Kidney epithelial cell (primary cell): ENCODE measurements at regions not wholly inside any gene's neighbourhood (a gene's known extent, or its start where the extent isn't known, plus 50 kb on each side); places are given as distances from the start of the nearest gene placed in this dataset.

ENCODE experiments used
- DNase-seq: peaks from one replicate; pipeline ENCODE4 v3.0.0-alpha.2; 2010; ENCODE audit warnings: low read depth
- H3K27me3 ChIP-seq: 2 replicates; pipeline ENCODE4 v1.6.0; 2011; ENCODE audit warnings: low read length; ENCODE audit not compliant: control insufficient read depth, insufficient read depth
- H3K36me3 ChIP-seq: 2 replicates; pipeline ENCODE4 v1.5.1; 2011; ENCODE audit warnings: low read length; ENCODE audit not compliant: control insufficient read depth, insufficient read depth
- H3K4me3 ChIP-seq: 2 replicates; pipeline ENCODE4 v1.5.1; 2011; ENCODE audit warnings: low read depth, mild to moderate bottlenecking, control low read depth, low read length
- CTCF ChIP-seq: IDR thresholded peaks from 2 replicates; pipeline ENCODE4 v1.5.1; 2011; ENCODE audit warnings: mild to moderate bottlenecking, moderate library complexity, low read length, control low read depth, inconsistent platforms; ENCODE audit not compliant: insufficient read depth, poor library complexity, severe bottlenecking

DNA sequence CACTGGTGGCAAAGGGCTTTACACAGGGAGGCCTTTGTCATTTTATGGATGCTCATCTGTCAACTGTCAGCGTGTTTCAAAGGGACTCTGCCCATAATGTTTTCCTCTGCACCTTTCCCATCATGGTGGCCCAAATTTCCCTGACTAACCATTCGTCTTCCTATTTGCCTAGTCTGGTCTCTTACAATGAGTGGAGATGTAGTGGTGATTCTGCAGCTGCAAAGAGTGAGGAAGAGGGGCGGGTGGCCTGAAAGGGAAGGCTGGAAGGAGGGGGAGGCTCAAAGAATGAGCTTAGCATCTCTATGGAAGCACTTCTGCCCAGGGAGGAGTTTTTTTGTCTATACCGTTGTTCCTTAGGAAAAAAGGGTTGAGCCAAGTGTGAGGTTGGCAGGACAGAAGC is 447.5 kb downstream of the NKX6-1 start:
- Histone ChIP-seq H3K4me3 (no peak overlapping the region), H3K36me3 (no peaks in the 10 kb centered on the region), H3K27me3 (no peaks in the 10 kb centered on the region)
- DNase-seq = no peak
- no peak for TF ChIP-seq CTCF

GRCh38 chr4:84051089-84051488 is 448.0 kb downstream of the NKX6-1 start:
- H3K36me3 ChIP-seq = no peaks in the 10 kb centered on the region

GRCh38 chr4:84050015-84050414 is 449.1 kb downstream of the NKX6-1 start:
- H3K27me3 ChIP-seq = no peaks in the 10 kb centered on the region
- no peak overlapping the region for H3K4me3 ChIP-seq
- H3K36me3 ChIP-seq = no peaks in the 10 kb centered on the region
- TF ChIP-seq CTCF = no peak
- no peak for DNase-seq

More at GRCh38 chr4:84051089-84051488, 448.0 kb downstream of the NKX6-1 start:
- no peak for TF ChIP-seq CTCF
- Histone ChIP-seq H3K27me3 (no peaks in the 10 kb centered on the region), H3K4me3 (no peak overlapping the region)
- DNase-seq = no peak

- Histone ChIP-seq H3K36me3 (no peaks in the 10 kb centered on the region), H3K4me3 (no peak overlapping the region), H3K27me3 (no peaks in the 10 kb centered on the region)
- DNase-seq = no peak
- TF ChIP-seq CTCF = no peak
Measured at GRCh38 chr4:84046551-84046950, 452.5 kb downstream of the NKX6-1 start.

DNA sequence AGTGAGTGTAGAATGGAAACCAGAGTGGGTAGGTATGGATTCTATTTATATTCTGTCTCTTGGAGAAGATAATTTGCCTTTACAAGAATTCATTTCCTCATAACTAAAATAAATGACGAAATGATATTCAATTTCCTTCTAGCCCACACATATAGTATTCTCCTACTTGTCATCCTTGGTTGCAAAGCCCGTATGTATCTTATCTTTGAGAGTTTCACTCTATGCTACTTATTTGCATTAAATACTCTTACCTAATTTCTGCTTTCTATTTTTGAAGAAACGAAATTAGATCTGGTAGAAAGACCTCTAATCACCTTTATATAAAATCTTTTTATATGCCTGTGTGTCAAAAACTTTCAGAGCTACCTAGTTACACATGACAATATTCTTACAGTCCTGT is 457.7 kb downstream of the NKX6-1 start:
- Histone ChIP-seq H3K4me3 (no peak overlapping the region), H3K36me3 (no peaks in the 10 kb centered on the region), H3K27me3 (no peaks in the 10 kb centered on the region)
- no peak for TF ChIP-seq CTCF
- no peak for DNase-seq

DNA sequence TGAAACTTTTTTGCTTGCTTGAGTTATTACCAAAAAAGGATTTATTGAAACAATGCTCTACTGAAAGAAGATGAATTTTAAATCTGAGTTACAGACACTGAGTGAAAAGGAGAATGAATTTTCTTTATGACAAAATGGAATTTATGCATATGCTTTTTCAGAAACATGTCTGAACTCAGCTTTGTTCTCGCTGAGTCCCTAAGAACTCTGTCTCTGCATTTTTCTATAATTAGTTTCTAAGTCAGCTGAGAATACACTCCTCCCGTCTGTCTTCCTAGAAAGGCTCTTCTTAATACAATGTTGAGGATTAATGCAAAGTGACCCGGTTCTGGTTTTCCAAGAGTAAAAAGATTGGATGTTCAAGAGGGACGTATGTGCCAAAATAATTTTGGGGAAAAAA is 463.5 kb downstream of the NKX6-1 start:
- TF ChIP-seq CTCF = no peak
- DNase-seq = no peak
- H3K4me3 ChIP-seq = no peak overlapping the region
- H3K27me3 ChIP-seq = no peaks in the 10 kb centered on the region
- H3K36me3 ChIP-seq = no peaks in the 10 kb centered on the region
